Epithelial cell of prostate (primary cell): ENCODE measurements at regions not wholly inside any gene's neighbourhood (a gene's known extent, or its start where the extent isn't known, plus 50 kb on each side); places are given as distances from the start of the nearest gene placed in this dataset.
A peak's percentile ranks its signal among the peaks of the same experiment; 100 is the strongest.

Source experiments
- DNase-seq: peaks from one replicate; pipeline ENCODE4 v3.0.0-alpha.2; 2011; ENCODE audit warnings: low read depth, low spot score
- H3K27ac ChIP-seq: fragments of 450-650 bp; 2 replicates; pipeline ENCODE4 v1.5.1; 2017; ENCODE audit warnings: mild to moderate bottlenecking

DNA sequence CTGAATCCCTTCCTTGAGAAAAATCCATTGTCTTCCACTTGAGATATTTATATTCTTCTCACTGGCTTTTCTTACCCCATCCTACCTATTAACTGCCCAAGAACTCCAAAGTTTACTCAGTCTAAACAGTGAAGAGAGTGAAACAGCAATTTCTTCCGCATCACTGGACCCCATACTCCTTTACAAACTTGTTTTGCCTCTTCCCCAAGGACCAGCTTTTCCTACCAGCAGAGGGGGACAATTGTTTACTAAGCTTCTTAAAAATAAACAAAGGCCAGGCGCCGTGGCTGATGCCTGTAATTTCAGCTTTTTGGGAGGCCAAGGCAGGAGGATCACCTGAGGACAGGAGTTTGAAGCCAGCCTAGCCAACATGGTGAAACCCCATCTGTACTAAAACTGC is 52.0 kb downstream of the LRATD1 start:
- DNase-seq = no peak

GRCh38 chr2:14690926-14691325 is 58.4 kb downstream of the LRATD1 start:
- no peak for DNase-seq
- H3K27ac ChIP-seq = no peak overlapping the region

More for the DNA sequence above, 52.0 kb downstream of the LRATD1 start:
- no peak overlapping the region for H3K27ac ChIP-seq

- DNase-seq = no peak
- H3K27ac ChIP-seq = no peak overlapping the region
Observed at GRCh38 chr2:14693874-14694273, 61.4 kb downstream of the LRATD1 start.

- no peak overlapping the region for H3K27ac ChIP-seq
- no peak for DNase-seq
Observed at GRCh38 chr2:14700753-14701152, 68.2 kb downstream of the LRATD1 start.

- no peak overlapping the region for H3K27ac ChIP-seq
- no peak for DNase-seq
Observed at GRCh38 chr2:14702258-14702657, 69.7 kb downstream of the LRATD1 start.

DNA sequence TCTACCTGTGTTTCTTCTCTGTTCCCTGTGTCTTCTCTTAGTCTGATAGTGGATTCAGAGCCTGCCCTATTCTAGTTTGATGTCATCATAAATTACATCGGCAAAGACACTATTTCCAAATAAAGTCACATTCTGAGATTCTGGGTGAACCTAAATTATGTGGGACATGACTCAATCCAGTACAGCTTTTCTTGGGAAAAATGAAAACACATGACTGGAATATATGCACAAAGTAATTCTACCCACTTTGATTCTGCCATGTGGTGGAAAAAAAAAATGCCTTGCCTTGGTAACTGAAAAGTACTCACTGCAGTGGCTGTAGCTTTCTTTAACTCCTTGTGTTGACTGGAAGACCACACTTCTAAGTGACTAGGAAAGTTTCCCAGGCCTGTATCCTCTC is 73.7 kb downstream of the LRATD1 start:
- no peak for DNase-seq

DNA sequence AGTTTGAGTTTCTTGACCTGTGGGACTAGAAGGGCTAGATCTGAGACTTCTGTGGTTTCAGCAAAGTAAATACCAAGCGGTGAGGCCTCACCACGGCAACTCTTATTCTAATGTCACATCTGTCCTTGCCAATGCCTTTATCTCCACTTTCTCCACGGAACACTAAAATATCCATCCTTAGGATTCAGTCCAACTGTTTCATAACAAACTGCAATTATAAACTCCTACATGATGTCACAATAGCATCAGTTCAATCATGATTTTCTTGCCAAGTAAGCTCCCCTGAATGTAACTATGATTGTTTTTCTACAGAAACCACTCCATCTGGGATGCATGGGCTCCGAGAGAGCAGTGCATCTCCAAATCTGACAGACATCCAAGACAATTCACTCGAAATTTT is 79.6 kb downstream of the LRATD1 start:
- H3K27ac ChIP-seq = no peak overlapping the region
- DNase-seq = no peak

More for the DNA sequence above, 73.7 kb downstream of the LRATD1 start:
- no peak overlapping the region for H3K27ac ChIP-seq

DNA sequence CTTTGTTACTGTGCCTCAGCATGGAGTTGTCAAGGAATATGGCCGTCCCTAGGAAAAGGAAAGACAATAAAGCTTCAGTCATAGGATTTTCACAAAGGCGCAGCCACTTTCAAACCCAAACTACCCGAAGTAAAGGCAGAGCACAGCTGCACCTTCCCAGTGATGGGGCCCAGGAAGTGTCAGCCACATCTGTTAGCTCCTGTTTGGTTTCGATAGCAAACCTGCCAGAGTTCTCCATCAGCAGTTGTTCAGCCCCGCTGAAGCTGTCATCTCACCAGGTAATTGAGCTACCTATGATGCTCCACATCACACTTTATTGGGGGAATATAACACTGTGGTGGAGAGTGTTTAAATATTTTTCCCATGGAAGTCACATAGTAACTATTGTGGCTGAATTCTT is 80.7 kb downstream of the LRATD1 start:
- no peak for DNase-seq
- H3K27ac ChIP-seq = no peak overlapping the region

- no peak for DNase-seq
- no peak overlapping the region for H3K27ac ChIP-seq
Observed at GRCh38 chr2:14715600-14715999, 83.1 kb downstream of the LRATD1 start.

GRCh38 chr2:14716319-14716718 is 83.8 kb downstream of the LRATD1 start:
- DNase-seq = no peak
- H3K27ac ChIP-seq = no peak overlapping the region

DNA sequence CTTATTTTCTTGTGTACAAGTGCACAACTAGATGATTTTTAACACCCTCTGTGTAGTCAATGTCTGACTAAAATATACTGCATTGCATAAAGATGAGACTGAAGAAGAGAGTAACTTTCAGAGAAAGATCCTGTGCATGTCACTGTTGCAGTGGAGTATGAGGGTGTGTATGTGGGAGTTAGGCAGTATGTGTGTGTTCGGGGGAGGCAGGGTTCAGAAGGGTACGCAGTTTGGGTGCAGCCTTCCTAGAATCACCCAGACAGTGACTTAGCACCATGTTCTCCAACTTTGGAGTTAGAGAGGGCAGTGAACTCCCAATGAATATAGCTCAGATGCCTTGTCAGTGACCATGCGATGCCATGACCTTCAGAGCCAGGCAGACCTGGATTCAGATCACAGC is 84.6 kb downstream of the LRATD1 start:
- H3K27ac ChIP-seq = no peak overlapping the region
- no peak for DNase-seq

DNA sequence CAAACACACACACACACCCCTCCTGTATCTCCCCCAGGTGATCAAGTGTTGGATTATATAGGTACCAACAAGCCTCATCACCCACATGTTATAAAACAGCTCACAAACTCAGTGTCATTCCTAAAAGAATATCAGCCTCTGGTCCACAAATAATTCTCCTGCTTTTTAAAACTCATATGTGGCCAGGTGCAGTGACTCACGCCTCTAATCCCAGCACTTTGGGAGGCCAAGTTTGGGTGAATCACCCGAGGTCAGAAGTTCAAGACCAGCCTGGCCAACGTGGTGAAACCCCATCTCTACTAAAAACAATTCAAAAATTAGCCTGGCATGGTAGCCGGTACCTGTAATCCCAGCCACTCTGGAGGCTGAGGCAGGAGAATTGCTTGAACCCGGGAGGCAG is 87.8 kb downstream of the LRATD1 start:
- no peak for DNase-seq
- H3K27ac ChIP-seq = no peak overlapping the region

- DNase-seq = no peak
- H3K27ac ChIP-seq = no peak overlapping the region
Observed at GRCh38 chr2:14720739-14721138, 88.2 kb downstream of the LRATD1 start.

- no peak for DNase-seq
- H3K27ac ChIP-seq = no peak overlapping the region
Observed at GRCh38 chr2:14722904-14723570, 90.5 kb downstream of the LRATD1 start.

DNA sequence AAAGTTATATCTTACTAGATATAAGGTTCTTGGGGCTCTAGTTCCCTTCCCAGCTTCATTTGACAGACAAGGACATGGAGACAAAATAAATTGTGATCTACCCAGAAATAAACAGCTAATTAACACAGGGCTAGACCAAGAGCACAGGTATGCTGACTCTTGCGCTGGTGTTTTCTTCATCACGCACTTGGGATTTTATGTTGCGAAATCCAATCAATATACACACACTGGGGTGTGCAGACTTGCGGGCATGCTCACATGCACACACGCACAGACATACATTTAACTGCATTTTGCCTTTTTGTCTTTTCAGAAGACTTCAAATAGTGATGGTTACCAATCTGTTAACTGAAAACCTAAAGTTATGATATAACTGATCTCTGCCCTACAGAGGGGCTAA is 91.2 kb downstream of the LRATD1 start:
- DNase-seq = no peak
- no peak overlapping the region for H3K27ac ChIP-seq

DNA sequence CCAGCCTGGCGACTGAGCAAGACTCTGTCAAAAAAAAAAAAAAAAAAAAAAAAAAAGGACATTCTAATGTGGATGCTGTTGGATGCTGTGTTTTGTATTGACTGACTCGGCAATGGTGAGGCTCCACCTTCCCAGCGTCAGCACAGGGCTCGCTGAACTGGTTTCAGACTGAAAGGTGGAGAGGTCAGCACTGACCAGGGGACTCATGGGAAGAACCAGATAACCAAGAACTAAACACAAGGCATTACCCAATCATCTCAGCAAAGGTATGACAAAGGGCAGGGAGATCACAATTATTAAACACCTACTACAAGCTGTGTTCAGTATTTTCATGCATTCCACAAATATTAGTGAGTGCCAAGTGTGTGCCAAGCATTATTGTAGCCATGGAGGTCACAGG is 103.2 kb downstream of the LRATD1 start:
- no peak for DNase-seq

GRCh38 chr2:14737201-14737600 is 104.7 kb downstream of the LRATD1 start:
- no peak overlapping the region for H3K27ac ChIP-seq
- no peak for DNase-seq

More for the DNA sequence above, 103.2 kb downstream of the LRATD1 start:
- no peak overlapping the region for H3K27ac ChIP-seq

GRCh38 chr2:14743861-14744260 is 111.3 kb downstream of the LRATD1 start:
- no peak overlapping the region for H3K27ac ChIP-seq
- no peak for DNase-seq

- H3K27ac ChIP-seq = no peak overlapping the region
- DNase-seq = no peak
Observed at GRCh38 chr2:14745288-14746076, 113.0 kb downstream of the LRATD1 start.

GRCh38 chr2:14746133-14746532 is 113.6 kb downstream of the LRATD1 start:
- no peak for DNase-seq
- H3K27ac ChIP-seq = no peak overlapping the region

DNA sequence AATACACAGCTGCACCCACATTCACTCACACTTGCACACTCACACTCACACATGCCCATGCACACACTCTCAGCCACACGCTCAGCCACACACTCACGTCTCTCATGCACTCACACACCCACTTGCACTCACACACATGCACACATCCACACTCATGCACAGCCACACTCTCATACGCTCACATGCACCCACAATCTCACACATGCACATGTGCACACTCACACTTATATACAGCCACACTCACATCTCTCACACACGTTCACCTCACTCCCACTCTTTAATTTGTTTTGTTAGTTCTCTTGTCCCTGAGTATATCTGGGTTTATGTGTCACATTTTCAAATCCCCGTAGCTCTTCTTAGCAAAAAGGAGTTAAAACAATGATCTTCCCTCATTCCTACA is 114.9 kb downstream of the LRATD1 start:
- H3K27ac ChIP-seq = no peak overlapping the region
- no peak for DNase-seq

- DNase-seq = peak; percentile 34
- H3K27ac ChIP-seq = peak overlapping the region; percentile 36
Observed at GRCh38 chr2:14749884-14750283, 117.4 kb downstream of the LRATD1 start.
